Stimulated activated CD4-positive, alpha-beta T cell treated with anti-CD3 and anti-CD28 coated beads, Interleukin-1b, Interleukin-23, amount 100 ng/mL, for 24 hours (primary cell): ENCODE measurements at regions not wholly inside any gene's neighbourhood (a gene's known extent, or its start where the extent isn't known, plus 50 kb on each side); places are given as distances from the start of the nearest gene placed in this dataset.

Experiments
- DNase-seq, 4 experiments: peaks; one replicate each; pipeline ENCODE4 v3.0.0-alpha.2; 2020; ENCODE audit warnings: low read depth in 4 of 4, low spot score in 1 of 4

GRCh38 chr18:26705757-26706156, 157.4 kb upstream of the KCTD1 start:
- no peak for DNase-seq

- no peak for DNase-seq
Measured at GRCh38 chr18:26703170-26703930, 155.0 kb upstream of the KCTD1 start.

DNA sequence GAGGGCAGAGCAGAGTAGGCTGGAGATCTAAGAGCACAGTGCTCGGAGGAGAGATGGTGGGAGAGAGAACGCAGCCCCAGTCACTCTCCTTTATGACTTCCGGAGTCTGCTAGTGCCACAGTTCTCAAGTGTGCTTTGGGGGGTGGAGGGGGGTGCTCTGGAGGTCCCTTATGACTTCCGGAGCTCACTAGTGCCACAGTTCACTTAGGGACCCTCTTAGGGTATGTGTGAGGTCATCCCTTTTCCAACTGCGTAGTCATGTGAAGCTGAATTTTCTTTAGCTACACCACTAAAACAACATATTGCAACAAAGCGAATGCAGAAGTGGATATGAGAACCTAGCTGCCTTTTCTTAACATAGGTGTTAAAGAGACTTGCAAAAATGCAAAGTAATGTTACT, 153.7 kb upstream of the KCTD1 start:
- DNase-seq, result no peak

- DNase-seq, result no peak
Measured at GRCh38 chr18:26700728-26701127, 152.4 kb upstream of the KCTD1 start.

DNA sequence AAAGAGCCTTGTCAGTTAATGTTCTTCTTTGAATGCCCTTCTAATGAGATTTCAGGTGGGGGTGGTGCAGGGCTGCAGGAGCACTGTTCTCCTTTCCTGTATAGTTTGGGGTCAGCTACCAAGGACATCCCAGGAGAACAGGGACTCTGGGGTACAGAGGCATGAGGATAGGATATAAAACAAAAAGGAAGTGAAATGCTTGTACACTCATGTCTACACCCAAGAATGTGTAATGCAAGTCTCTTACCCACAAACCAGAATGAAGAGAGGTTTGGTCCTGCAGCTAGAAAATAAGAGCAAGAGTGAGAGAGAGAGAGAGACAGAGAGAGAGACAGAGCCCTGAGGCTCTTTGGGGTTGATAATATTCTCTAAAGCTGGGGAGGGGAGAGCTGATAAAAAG, 151.8 kb upstream of the KCTD1 start:
- no peak for DNase-seq

DNA sequence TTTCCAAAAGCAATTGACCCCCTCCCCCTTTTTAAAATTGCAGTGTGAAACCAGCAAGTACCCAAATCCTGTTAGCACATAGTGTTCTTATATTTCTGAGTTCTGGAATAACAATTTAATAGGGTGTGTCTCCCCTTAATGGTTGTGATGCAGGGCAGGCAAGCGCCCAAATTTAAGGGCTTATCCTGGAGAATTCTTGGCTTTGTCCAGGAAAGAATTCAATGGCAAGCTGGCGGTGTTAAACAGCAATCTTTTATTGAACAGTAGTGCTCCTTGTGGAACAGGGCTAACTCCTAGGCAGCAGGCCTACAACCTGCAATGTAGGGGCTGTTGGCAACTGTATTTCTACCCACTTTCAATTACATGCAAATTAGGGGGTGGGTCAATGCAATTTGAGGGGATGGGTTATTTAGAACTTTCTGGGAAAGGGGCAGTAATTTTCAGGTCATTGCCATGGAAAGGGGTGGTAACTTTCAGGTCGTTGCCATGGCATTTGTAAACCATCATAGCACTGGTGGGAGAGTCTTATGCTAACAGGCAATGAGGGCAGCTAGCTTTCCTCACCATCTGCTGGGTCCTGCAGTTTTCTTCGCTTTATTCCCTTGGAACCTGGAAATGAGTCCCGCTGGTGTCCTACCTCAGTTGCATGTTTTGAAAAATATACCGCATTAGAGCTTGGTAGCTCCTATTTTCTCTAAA, 149.0 kb upstream of the KCTD1 start:
- DNase-seq, result no peak

DNA sequence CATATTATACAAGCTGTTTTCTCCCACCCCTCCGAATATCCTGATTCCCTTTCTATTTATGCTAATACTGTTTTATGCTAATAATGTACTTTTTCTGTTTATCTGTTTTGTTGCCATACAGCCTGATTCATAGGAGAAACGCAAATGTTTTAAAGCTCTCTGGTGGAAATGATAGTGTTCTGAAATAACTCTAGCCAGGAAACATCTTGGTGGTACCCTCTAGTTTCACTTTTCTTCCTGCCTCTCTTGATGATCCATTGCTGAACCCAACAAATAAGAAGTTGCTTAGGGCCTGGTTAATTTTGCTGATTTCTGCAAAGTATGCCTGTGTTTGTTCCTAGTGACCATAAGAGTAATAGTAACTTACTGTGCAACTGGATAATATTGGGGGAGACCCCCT, 148.4 kb upstream of the KCTD1 start:
- DNase-seq, result no peak

- no peak for DNase-seq
Measured at GRCh38 chr18:26696308-26696707, 148.0 kb upstream of the KCTD1 start.

GRCh38 chr18:26689226-26689879, 141.0 kb upstream of the KCTD1 start:
- DNase-seq, result no peak

- DNase-seq, result no peak
Measured at GRCh38 chr18:26686532-26686931, 138.2 kb upstream of the KCTD1 start.

GRCh38 chr18:26685438-26686157, 137.2 kb upstream of the KCTD1 start:
- no peak for DNase-seq

DNA sequence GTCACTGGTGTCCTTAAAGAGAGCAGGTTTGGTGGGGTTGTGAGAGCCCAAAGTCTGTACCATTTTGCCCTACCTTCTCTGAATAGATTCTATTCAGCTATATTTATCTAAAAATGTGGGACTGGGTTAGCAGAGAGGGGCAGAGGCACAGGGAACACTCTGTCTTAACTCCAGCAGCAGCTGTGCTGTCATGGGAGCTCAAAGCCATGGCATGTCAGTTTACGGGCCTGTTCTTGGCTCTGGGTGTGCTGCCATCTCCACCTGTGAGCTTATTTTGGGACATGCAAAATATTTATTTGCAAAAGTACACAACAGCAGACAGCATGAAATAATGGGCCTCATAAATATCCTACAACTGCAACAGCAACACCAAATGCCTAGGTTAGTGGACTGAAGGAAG, 129.6 kb upstream of the KCTD1 start:
- no peak for DNase-seq

- DNase-seq, result no peak
Measured at GRCh38 chr18:26667046-26667445, 118.7 kb upstream of the KCTD1 start.

- DNase-seq, result no peak
Measured at GRCh38 chr18:26662996-26663395, 114.6 kb upstream of the KCTD1 start.

DNA sequence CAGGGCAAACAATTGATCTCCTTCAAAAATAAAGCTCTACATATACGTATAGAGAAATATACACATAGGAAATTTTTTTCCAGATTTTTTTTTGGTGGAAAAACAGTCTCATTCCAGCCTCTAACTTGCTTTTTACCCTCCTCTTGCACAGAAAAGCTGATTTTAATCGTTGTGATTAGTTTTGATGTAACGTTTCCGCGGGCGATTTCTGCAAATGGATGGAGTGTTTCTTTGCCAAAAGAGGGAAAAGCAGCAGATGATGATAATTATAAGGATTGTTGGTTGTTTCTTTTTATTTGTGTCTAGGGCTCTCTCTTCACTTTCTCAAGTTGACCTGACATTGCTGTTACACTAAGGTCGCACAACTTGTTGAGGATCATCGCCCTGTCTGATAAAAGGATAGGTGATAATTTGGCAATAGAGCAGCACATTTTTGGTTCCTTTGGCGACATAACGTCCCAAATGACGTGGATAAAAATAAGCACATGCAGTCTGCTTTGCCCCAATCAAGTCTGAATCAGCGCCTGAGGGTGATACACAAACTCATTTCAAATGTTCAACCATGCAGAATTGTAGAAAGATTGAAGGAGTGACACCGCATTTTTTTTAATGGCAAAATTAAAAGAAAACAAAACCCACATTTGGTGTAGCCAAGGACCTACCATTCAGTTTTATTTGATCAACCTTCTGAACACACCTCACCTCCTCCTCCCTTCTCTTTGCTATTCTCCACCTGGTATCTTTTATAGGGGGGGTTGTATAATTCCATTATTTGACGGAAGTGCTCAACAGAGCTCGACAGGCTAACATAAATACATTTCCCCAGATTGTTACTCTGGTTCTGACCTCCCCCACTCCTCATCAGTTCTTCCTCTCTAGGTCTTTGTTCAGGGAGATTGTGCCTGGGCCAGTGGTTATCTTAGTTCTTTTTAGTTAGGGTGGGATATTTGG, 109.6 kb upstream of the KCTD1 start:
- no peak for DNase-seq

DNA sequence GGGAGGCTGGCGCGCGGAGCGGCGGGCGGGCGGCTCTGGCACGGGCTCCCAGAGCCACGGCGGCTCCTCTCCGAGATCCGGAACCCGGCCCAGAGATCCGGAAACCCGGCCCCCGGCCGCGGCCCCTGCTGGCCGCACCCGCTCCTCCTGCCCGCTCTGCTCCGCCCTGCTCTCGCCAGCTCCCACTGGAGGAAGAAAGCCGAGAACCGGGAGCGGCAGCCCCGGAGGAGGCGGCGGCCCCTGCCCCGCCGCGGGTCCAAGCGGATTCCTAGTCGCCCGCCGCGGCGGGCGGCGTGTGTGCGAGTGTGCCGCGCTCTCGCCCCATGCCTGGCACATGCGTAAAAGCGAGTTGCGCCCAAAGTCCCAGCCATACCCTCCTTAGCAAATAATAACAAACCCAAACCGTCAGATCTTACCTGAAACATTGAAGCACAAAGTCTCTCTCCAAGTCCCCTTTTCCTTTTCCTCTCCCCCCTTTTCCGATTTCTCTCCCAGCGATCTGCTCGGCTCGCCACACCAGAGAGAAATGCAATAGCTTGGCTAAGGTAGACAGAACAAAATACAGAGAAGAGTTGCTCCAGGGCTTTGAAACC, 108.7 kb upstream of the KCTD1 start:
- no peak for DNase-seq

DNA sequence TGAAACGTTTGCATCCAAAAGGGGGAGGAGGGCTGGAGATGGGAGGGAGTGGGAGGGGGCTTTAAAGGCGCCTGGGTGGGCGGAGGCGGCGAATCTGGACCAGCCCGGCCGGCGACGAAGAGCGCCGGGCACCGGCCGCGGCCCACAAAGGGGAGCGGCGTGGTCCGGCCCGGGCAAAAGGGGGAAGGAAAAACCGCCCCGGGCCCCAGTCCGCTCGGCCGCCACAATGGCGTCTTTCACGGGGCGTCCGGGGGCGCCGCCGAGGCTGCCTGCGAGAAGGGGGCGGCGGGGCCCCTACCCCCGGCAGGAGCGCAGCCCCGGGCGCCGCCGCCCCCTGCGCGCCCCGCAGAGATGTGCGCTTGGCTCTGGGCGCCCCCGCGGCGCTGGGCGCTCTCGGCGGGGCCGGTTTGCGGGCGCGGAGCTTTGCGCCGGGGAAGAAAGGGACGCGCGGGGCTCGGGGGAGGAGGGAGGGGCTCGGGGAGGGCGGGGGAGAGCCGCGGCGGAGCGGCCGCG, 108.1 kb upstream of the KCTD1 start:
- no peak for DNase-seq

GRCh38 chr18:26655525-26656430, 107.4 kb upstream of the KCTD1 start:
- DNase-seq, result no peak
